NCI-H1092 (cell line): ENCODE measurements at regions not wholly inside any gene's neighbourhood (a gene's known extent, or its start where the extent isn't known, plus 50 kb on each side); places are given as distances from the start of the nearest gene placed in this dataset.
"Not testable (repeated sequence)": the region's sequence is repeated elsewhere in the genome, so short reads cannot be mapped to it uniquely, and the experiment has no call there.

Experiments used
- DNase-seq: peaks from one replicate; lab custom pipeline; 2025; lab: John Stamatoyannopoulos, UW

DNA sequence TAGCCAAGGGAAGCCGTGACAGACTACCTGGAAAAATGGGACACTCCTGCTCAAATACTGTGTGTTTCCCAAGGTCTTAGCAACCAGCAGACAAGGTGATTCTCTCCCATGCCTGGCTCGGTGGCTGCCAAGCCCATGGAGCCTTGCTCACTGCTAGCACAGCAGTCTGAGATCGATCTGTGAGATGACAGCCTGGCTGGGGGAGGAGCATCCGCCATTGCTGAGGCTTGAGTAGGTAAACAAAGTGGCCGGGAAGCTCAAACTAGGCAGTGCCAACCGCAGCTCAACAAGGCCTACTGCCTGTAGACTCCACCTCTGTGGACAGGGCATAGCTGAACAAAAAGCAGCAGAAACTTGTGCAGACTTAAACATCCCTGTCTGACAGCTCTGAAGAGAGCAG is 137.0 kb downstream of the USP46 start:
- not testable (repeated sequence) for DNase-seq

DNA sequence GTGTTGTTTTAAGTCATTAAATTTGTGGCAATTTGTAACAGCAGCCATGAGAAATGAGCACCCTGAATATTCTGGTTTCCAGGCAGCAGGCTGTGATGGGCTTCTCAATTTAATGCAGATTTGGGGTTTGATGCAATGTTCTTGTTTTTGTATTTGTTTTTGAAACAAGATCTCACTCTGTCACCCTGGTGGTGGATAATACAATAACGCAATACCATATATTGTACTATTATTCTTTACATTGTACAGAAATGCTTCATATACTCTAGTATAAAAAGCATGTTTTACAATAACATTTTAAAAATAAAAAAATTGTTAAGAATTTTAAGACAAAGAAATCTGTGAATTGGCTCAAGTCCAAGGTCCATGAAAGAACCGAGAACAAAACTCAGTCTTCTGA is 129.1 kb downstream of the USP46 start:
- DNase-seq = no peak

DNA sequence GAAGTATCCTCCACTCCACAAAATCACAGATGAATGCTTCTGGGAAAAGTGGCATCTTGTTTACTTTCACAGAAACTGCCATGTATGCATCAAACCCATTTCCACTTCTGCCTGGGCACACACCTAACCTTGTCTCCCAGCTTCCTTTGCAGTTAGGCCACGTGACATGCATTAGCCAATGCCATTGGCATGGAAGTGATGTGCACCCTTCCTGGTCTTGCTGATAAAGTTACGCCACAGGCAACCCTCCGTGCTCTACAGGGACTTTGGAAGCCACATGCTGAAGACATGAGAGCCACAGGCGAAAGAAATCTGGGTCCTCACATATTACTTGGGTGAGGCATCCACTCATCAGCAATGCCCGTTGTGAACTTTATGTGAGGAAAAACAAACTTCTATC is 123.3 kb downstream of the USP46 start:
- DNase-seq = no peak
